HCT116 (cell line): ENCODE measurements at regions not wholly inside any gene's neighbourhood (a gene's known extent, or its start where the extent isn't known, plus 50 kb on each side); places are given as distances from the start of the nearest gene placed in this dataset.

Experiments
- ATAC-seq: fragments of 200-7000 bp; cut with Tn5 transposase; 2 replicates; pipeline ENCODE4 v1.9.1; 2020; ENCODE audit warnings: mild to moderate bottlenecking, moderate library complexity
- BruUV-seq: library from RNA; stranded (reverse); fragments of 400-500 nt; replicated peaks from 2 replicates; lab custom pipeline; 2021; lab: Mats Ljungman, UMichigan
- CTCF ChIA-PET: fragments of 300-600 bp; sonication (Branson Sonifier 250); formaldehyde crosslinking; loops from one replicate; lab custom pipeline; 2021; ENCODE audit warnings: antibody characterized with exemption; lab: Charles Lee
- POLR2A ChIA-PET: fragments of 300-600, 350-600 bp; sonication (Branson Sonifier 250); formaldehyde crosslinking; loops from one replicate; lab custom pipeline; 2021; ENCODE audit warnings: antibody characterized with exemption; lab: Charles Lee
- RAD21 ChIA-PET, 2 experiments: fragments of 300-600 bp; sonication (Branson Sonifier 250); formaldehyde crosslinking; loops; one replicate each; lab custom pipeline; 2023; ENCODE audit warnings: low total read pairs in 2 of 2; ENCODE audit not compliant: uncharacterized antibody in 2 of 2, unreplicated experiment in 2 of 2, low non-redundant PET in 1 of 2; lab: Charles Lee
- DNase-seq: peaks from one replicate; pipeline ENCODE4 v3.0.0-alpha.2; 2010; ENCODE audit warnings: low read depth, low spot score
- H2AFZ ChIP-seq: fragments of 200-600 bp; shearing (Covaris generic), sonication (generic); 2 replicates; pipeline ENCODE4 v1.6.1; 2017; ENCODE audit warnings: low read depth, mixed run types, mixed read lengths, antibody characterized with exemption, low read length; ENCODE audit not compliant: poor library complexity, severe bottlenecking
- H3K27ac ChIP-seq: 2 replicates; pipeline ENCODE4 v1.5.1; 2012; ENCODE audit warnings: low read depth, low read length
- H3K27me3 ChIP-seq: fragments of 200-600 bp; sonication (generic); 2 replicates; pipeline ENCODE4 v1.6.1; 2016; ENCODE audit warnings: mixed run types, low read length, mixed read lengths; ENCODE audit not compliant: insufficient read depth
- H3K36me3 ChIP-seq, 2 experiments: fragments of 200-500 bp in 1 of 2; fragments of 200-600 bp in 1 of 2; sonication (Bioruptor generic) in 1 of 2; sonication (generic) in 1 of 2; 2 replicates each; pipeline versions ENCODE4 v1.5.1 to v1.6.1; 2014 to 2016; ENCODE audit warnings: low read length in 2 of 2, inconsistent platforms in 1 of 2, mixed read lengths in 1 of 2, mixed run types in 1 of 2; ENCODE audit not compliant: insufficient read depth in 2 of 2, control insufficient read depth in 1 of 2
- H3K4me1 ChIP-seq, 2 experiments: fragments of 200-600 bp in 1 of 2; sonication (generic) in 1 of 2; 2 replicates each; pipeline versions ENCODE4 v1.5.1 to v1.6.1; 2012 to 2017; ENCODE audit warnings: low read length in 2 of 2, inconsistent platforms in 1 of 2, mild to moderate bottlenecking in 1 of 2, mixed read lengths in 1 of 2, mixed run types in 1 of 2, moderate library complexity in 1 of 2; ENCODE audit not compliant: insufficient read depth in 2 of 2, control insufficient read depth in 1 of 2
- H3K4me2 ChIP-seq: fragments of 200-600 bp; sonication (generic); 2 replicates; pipeline ENCODE4 v1.6.1; 2017; ENCODE audit warnings: mixed run types, low read length, mixed read lengths
- H3K4me3 ChIP-seq, 2 experiments: fragments of 200-600 bp in 1 of 2; sonication (generic) in 1 of 2; replicated peaks in 1 of 2; 2 replicates each; pipeline ENCODE4 v1.5.1; 2011 to 2016; ENCODE audit warnings: low read length in 2 of 2, control low read depth in 1 of 2, low read depth in 1 of 2, mild to moderate bottlenecking in 1 of 2, mixed read lengths in 1 of 2, mixed run types in 1 of 2
- H3K79me2 ChIP-seq: fragments of 200-600 bp; sonication (generic); 2 replicates; pipeline ENCODE4 v1.6.1; 2017; ENCODE audit warnings: mild to moderate bottlenecking, mixed run types, low read length, moderate library complexity, mixed read lengths; ENCODE audit not compliant: insufficient read depth
- H3K9ac ChIP-seq: fragments of 200-600 bp; sonication (generic); 2 replicates; pipeline ENCODE4 v1.6.1; 2016; ENCODE audit warnings: low read length, mixed read lengths
- H3K9me2 ChIP-seq: fragments of 200-600 bp; sonication (generic), shearing (Covaris generic); 2 replicates; pipeline ENCODE4 v1.6.1; 2017; ENCODE audit warnings: mixed run types, mild to moderate bottlenecking, moderate library complexity; ENCODE audit not compliant: insufficient read depth
- H3K9me3 ChIP-seq, 2 experiments: fragments of 200-500 bp in 1 of 2; fragments of 200-600 bp in 1 of 2; sonication (Bioruptor generic) in 1 of 2; sonication (generic) in 1 of 2; 2 replicates each; pipeline ENCODE4 v1.6.1; 2014 to 2017; ENCODE audit warnings: low read length in 2 of 2, mixed read lengths in 2 of 2, inconsistent platforms in 1 of 2, low read depth in 1 of 2, mild to moderate bottlenecking in 1 of 2, mixed run types in 1 of 2, moderate library complexity in 1 of 2; ENCODE audit not compliant: control insufficient read depth in 1 of 2, insufficient read depth in 1 of 2
- H4K20me1 ChIP-seq: fragments of 200-600 bp; sonication (generic), shearing (Covaris generic); 2 replicates; pipeline ENCODE4 v1.6.1; 2017; ENCODE audit warnings: mixed run types, mild to moderate bottlenecking, moderate library complexity; ENCODE audit not compliant: insufficient read depth
- CBX3 ChIP-seq: IDR thresholded peaks from 2 replicates; pipeline ENCODE4 v1.6.1; 2012; ENCODE audit warnings: low read depth
- CEBPB ChIP-seq: IDR thresholded peaks from 2 replicates; pipeline ENCODE4 v1.6.1; 2012; ENCODE audit warnings: low read depth
- EGR1 ChIP-seq: IDR thresholded peaks from 2 replicates; pipeline ENCODE4 v1.6.1; 2012; ENCODE audit warnings: low read depth
- ELF1 ChIP-seq: IDR thresholded peaks from 2 replicates; pipeline ENCODE4 v1.6.1; 2012; ENCODE audit warnings: low read depth, borderline replicate concordance
- EZH2phosphoT487 ChIP-seq: fragments of 200-600 bp; IDR thresholded peaks from 2 replicates; pipeline ENCODE4 v1.6.1; 2018; ENCODE audit warnings: antibody characterized with exemption, borderline replicate concordance
- FOSL1 ChIP-seq: IDR thresholded peaks from 2 replicates; pipeline ENCODE4 v1.6.1; 2012; ENCODE audit warnings: low read depth
- JUND ChIP-seq: IDR thresholded peaks from 2 replicates; pipeline ENCODE4 v1.6.1; 2012
- MAX ChIP-seq: IDR thresholded peaks from 2 replicates; pipeline ENCODE4 v1.6.1; 2012
- POLR2A ChIP-seq: IDR thresholded peaks from 2 replicates; pipeline ENCODE4 v1.7.0; 2011; ENCODE audit warnings: borderline replicate concordance; ENCODE audit not compliant: insufficient read depth, insufficient read length; ENCODE audit errors: extremely low read depth
- POLR2AphosphoS5 ChIP-seq: IDR thresholded peaks from 2 replicates; pipeline ENCODE4 v1.6.1; 2011; ENCODE audit warnings: mild to moderate bottlenecking, low read depth, low read length, moderate library complexity
- RAD21 ChIP-seq: IDR thresholded peaks from 2 replicates; pipeline ENCODE4 v1.6.1; 2012; ENCODE audit warnings: low read depth, mild to moderate bottlenecking
- SIN3A ChIP-seq: IDR thresholded peaks from 2 replicates; pipeline ENCODE4 v1.6.1; 2012; ENCODE audit warnings: low read depth
- SP1 ChIP-seq: IDR thresholded peaks from 2 replicates; pipeline ENCODE4 v1.6.1; 2012; ENCODE audit warnings: low read depth
- SRF ChIP-seq: IDR thresholded peaks from 2 replicates; pipeline ENCODE4 v1.6.1; 2012; ENCODE audit warnings: low read depth
- TCF7L2 ChIP-seq: IDR thresholded peaks from 2 replicates; pipeline ENCODE4 v1.7.0; 2011; ENCODE audit warnings: borderline replicate concordance, inconsistent platforms; ENCODE audit not compliant: insufficient read depth, insufficient read length; ENCODE audit errors: extremely low read depth
- ZBTB33 ChIP-seq: IDR thresholded peaks from 2 replicates; pipeline ENCODE4 v1.6.1; 2011; ENCODE audit warnings: mild to moderate bottlenecking, low read length, moderate library complexity; ENCODE audit not compliant: insufficient replicate concordance; ENCODE audit errors: extremely low read depth
- ZFX ChIP-seq: fragments of 450-650 bp; IDR thresholded peaks from 2 replicates; pipeline ENCODE4 v1.6.1; 2017
- ZNF274 ChIP-seq: fragments of 200-500 bp; sonication (Bioruptor generic); IDR thresholded peaks from 2 replicates; pipeline ENCODE4 v1.6.1; 2014; ENCODE audit warnings: mild to moderate bottlenecking, low read depth, low read length, inconsistent platforms
- intact Hi-C: fragments of 100-400 bp; cut with micrococcal nuclease; formaldehyde crosslinking; loops from 2 replicates; pipeline ENCODE4 v1.10.0; 2022
- TF ChIP-seq, protein P1 (sequence below): IDR thresholded peaks from 2 replicates; pipeline ENCODE4 v1.6.1; 2012
- TF ChIP-seq, protein P2 (sequence below), 3 experiments: fragments of 200-600 bp in 1 of 3; sonication (generic) in 1 of 3; IDR thresholded peaks in 2 of 3; conservative IDR thresholded peaks in 1 of 3; 2 replicates each; pipeline ENCODE4 v1.5.1; 2012 to 2017; ENCODE audit warnings: low read depth in 2 of 3, low read length in 2 of 3, antibody characterized with exemption in 1 of 3, borderline replicate concordance in 1 of 3, control low read depth in 1 of 3, mild to moderate bottlenecking in 1 of 3, mixed read lengths in 1 of 3, mixed run types in 1 of 3, moderate library complexity in 1 of 3; ENCODE audit not compliant: insufficient read depth in 1 of 3

DNA sequence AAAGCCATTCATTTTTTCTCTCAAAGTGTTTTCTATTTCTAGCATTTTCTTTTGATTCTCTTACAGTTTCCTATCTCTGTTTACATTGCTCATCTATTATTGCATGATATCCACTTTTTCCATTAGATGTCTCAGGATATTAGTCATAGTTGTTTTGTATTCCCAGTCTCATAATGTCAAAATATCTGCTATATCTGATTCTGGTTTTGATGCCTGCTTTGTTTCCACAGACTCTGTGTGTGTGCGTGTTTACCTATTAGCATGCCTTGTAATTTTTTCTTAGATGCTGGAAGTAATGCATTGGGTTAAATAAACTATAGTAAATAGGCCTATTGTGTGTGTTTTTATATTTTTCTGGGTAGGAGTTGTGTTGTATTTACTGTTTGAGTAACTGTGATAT, 1126.3 kb downstream of the SORCS1 start (continued):
- no peak for TF ChIP-seq TCF7L2
- TF ChIP-seq, protein P1, sequence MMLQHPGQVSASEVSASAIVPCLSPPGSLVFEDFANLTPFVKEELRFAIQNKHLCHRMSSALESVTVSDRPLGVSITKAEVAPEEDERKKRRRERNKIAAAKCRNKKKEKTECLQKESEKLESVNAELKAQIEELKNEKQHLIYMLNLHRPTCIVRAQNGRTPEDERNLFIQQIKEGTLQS: no peak
- TF ChIP-seq JUND: no peak
- TF ChIP-seq ELF1: no peak
- no peak for TF ChIP-seq EGR1
- no peak for TF ChIP-seq ZBTB33
- no peak for TF ChIP-seq POLR2A
- TF ChIP-seq SRF: no peak
- TF ChIP-seq ZFX: no peak

- Histone ChIP-seq H3K79me2 (no peaks in the 10 kb centered on the region), H3K4me1 (no peaks in the 10 kb centered on the region), H3K27ac (no peak overlapping the region), H3K4me2 (no peak overlapping the region), H3K4me3 (no peak overlapping the region), H3K27me3 (no peaks in the 10 kb centered on the region), H3K9me3 (peaks cover 25 to 36% of the 10 kb centered on the region in 2 experiments; a peak in 3 of 4 replicates), H3K9ac (no peak overlapping the region), H2AFZ (no peak overlapping the region), H4K20me1 (no peaks in the 10 kb centered on the region), H3K9me2 (no peaks in the 10 kb centered on the region), H3K36me3 (no peaks in the 10 kb centered on the region)
- ChIA-PET POLR2A (no interaction called here), CTCF (no interaction called here), RAD21 (no interaction called here)
- no TSS peak for BruUV-seq
- intact Hi-C loops: no loop called here
- ATAC-seq (no peak), DNase-seq (no peak)
- TF ChIP-seq EZH2phosphoT487 (no peak), EGR1 (no peak), JUND (no peak), SRF (no peak), CEBPB (no peak), ZFX (no peak), ZBTB33 (no peak), POLR2AphosphoS5 (no peak), SP1 (no peak), ZNF274 (no peak), POLR2A (no peak), TCF7L2 (no peak), CBX3 (no peak), MAX (no peak), RAD21 (no peak), FOSL1 (no peak), SIN3A (no peak)
- TF ChIP-seq, protein P2, sequence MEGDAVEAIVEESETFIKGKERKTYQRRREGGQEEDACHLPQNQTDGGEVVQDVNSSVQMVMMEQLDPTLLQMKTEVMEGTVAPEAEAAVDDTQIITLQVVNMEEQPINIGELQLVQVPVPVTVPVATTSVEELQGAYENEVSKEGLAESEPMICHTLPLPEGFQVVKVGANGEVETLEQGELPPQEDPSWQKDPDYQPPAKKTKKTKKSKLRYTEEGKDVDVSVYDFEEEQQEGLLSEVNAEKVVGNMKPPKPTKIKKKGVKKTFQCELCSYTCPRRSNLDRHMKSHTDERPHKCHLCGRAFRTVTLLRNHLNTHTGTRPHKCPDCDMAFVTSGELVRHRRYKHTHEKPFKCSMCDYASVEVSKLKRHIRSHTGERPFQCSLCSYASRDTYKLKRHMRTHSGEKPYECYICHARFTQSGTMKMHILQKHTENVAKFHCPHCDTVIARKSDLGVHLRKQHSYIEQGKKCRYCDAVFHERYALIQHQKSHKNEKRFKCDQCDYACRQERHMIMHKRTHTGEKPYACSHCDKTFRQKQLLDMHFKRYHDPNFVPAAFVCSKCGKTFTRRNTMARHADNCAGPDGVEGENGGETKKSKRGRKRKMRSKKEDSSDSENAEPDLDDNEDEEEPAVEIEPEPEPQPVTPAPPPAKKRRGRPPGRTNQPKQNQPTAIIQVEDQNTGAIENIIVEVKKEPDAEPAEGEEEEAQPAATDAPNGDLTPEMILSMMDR (IDR thresholded peaks at IDR 0.05 in 2 of 3, conservative IDR thresholded peaks at IDR 0.05 in 1 of 3; ENCODE audit: borderline replicate concordance in 1 of 3, insufficient read depth in 1 of 3, low read depth in 2 of 3, low read length in 2 of 3): no peak
- TF ChIP-seq, protein P1: no peak
Observed at GRCh38 chr10:106033065-106033464, 1131.4 kb downstream of the SORCS1 start.
